HL-60 (cell line): ENCODE measurements at regions not wholly inside any gene's neighbourhood (a gene's known extent, or its start where the extent isn't known, plus 50 kb on each side); places are given as distances from the start of the nearest gene placed in this dataset.
"Not testable (repeated sequence)": the region's sequence is repeated elsewhere in the genome, so short reads cannot be mapped to it uniquely, and the experiment has no call there.

ENCODE experiments used
- DNase-seq, 2 experiments: peaks; one replicate each; pipeline ENCODE4 v3.0.0-alpha.2; 2010 to 2020; ENCODE audit warnings: low read depth in 1 of 2, low spot score in 1 of 2
- H3K27ac ChIP-seq: fragments of 250-450 bp; sonication (Bioruptor Pico); replicated peaks from 2 replicates; pipeline ENCODE4 v1.5.1; 2020; ENCODE audit warnings: mild to moderate bottlenecking, moderate library complexity
- H3K27me3 ChIP-seq: fragments of 250-450 bp; sonication (Bioruptor Pico); 2 replicates; pipeline ENCODE4 v1.5.1; 2021; ENCODE audit warnings: mild to moderate bottlenecking, moderate library complexity; ENCODE audit not compliant: insufficient read depth, poor library complexity, severe bottlenecking
- H3K4me3 ChIP-seq: replicated peaks from 2 replicates; pipeline ENCODE4 v1.5.1; 2011; ENCODE audit warnings: mild to moderate bottlenecking, control low read depth, low read length; ENCODE audit not compliant: insufficient read depth
- GABPA ChIP-seq: IDR thresholded peaks from 2 replicates; pipeline ENCODE4 v1.6.1; 2012; ENCODE audit warnings: low read depth
- POLR2AphosphoS5 ChIP-seq: IDR thresholded peaks from 2 replicates; pipeline ENCODE4 v1.6.1; 2012; ENCODE audit warnings: low read depth
- SPI1 ChIP-seq: IDR thresholded peaks from 2 replicates; pipeline ENCODE4 v1.6.1; 2012; ENCODE audit warnings: low read depth, mild to moderate bottlenecking, borderline replicate concordance
- TF ChIP-seq, protein P1 (sequence below): IDR thresholded peaks from 2 replicates; pipeline ENCODE4 v1.6.1; 2012; ENCODE audit warnings: low read depth; ENCODE audit not compliant: insufficient replicate concordance
- TF ChIP-seq, protein P2 (sequence below): IDR thresholded peaks from one replicate; pipeline ENCODE4 v1.5.1; 2011; ENCODE audit warnings: low read length, control low read depth, inconsistent platforms; ENCODE audit not compliant: insufficient read depth

DNA sequence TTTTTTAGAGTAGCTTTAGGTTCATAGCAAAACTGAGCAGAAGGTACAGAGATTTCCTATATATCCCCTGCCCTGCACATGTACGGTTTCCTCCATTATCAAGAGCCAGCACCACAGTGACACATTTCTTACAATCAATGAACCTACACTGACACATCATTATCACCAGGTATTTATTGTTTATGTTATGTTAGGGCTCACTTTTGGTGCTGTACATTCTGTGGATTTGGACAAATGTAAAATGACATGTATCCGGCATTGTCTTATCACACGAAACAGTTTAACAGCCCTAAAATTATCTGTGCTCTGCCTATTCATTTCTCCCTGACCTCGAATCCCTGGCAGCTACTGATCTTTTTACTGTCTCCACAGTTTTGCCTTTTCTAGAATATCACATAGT is 93.7 kb upstream of the DPH5 start:
- no peak overlapping the region for H3K27ac ChIP-seq
- DNase-seq, result no peak
- no peak for TF ChIP-seq SPI1
- TF ChIP-seq, protein P1, sequence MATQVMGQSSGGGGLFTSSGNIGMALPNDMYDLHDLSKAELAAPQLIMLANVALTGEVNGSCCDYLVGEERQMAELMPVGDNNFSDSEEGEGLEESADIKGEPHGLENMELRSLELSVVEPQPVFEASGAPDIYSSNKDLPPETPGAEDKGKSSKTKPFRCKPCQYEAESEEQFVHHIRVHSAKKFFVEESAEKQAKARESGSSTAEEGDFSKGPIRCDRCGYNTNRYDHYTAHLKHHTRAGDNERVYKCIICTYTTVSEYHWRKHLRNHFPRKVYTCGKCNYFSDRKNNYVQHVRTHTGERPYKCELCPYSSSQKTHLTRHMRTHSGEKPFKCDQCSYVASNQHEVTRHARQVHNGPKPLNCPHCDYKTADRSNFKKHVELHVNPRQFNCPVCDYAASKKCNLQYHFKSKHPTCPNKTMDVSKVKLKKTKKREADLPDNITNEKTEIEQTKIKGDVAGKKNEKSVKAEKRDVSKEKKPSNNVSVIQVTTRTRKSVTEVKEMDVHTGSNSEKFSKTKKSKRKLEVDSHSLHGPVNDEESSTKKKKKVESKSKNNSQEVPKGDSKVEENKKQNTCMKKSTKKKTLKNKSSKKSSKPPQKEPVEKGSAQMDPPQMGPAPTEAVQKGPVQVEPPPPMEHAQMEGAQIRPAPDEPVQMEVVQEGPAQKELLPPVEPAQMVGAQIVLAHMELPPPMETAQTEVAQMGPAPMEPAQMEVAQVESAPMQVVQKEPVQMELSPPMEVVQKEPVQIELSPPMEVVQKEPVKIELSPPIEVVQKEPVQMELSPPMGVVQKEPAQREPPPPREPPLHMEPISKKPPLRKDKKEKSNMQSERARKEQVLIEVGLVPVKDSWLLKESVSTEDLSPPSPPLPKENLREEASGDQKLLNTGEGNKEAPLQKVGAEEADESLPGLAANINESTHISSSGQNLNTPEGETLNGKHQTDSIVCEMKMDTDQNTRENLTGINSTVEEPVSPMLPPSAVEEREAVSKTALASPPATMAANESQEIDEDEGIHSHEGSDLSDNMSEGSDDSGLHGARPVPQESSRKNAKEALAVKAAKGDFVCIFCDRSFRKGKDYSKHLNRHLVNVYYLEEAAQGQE, result no peak
- TF ChIP-seq, protein P2, sequence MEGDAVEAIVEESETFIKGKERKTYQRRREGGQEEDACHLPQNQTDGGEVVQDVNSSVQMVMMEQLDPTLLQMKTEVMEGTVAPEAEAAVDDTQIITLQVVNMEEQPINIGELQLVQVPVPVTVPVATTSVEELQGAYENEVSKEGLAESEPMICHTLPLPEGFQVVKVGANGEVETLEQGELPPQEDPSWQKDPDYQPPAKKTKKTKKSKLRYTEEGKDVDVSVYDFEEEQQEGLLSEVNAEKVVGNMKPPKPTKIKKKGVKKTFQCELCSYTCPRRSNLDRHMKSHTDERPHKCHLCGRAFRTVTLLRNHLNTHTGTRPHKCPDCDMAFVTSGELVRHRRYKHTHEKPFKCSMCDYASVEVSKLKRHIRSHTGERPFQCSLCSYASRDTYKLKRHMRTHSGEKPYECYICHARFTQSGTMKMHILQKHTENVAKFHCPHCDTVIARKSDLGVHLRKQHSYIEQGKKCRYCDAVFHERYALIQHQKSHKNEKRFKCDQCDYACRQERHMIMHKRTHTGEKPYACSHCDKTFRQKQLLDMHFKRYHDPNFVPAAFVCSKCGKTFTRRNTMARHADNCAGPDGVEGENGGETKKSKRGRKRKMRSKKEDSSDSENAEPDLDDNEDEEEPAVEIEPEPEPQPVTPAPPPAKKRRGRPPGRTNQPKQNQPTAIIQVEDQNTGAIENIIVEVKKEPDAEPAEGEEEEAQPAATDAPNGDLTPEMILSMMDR, result no peak
- TF ChIP-seq GABPA, result no peak
- no peak for TF ChIP-seq POLR2AphosphoS5

GRCh38 chr1:101116006-101116405 is 90.4 kb upstream of the DPH5 start:
- no peak for DNase-seq
- TF ChIP-seq GABPA, result no peak
- no peak for TF ChIP-seq POLR2AphosphoS5
- no peak for TF ChIP-seq SPI1
- TF ChIP-seq, protein P2, result no peak
- TF ChIP-seq, protein P1, result no peak
- no peaks in the 10 kb centered on the region for H3K27me3 ChIP-seq
- H3K27ac ChIP-seq, result no peak overlapping the region
- no peak overlapping the region for H3K4me3 ChIP-seq

More for the DNA sequence above, 93.7 kb upstream of the DPH5 start:
- Histone ChIP-seq H3K27me3 (no peaks in the 10 kb centered on the region), H3K4me3 (no peak overlapping the region)

DNA sequence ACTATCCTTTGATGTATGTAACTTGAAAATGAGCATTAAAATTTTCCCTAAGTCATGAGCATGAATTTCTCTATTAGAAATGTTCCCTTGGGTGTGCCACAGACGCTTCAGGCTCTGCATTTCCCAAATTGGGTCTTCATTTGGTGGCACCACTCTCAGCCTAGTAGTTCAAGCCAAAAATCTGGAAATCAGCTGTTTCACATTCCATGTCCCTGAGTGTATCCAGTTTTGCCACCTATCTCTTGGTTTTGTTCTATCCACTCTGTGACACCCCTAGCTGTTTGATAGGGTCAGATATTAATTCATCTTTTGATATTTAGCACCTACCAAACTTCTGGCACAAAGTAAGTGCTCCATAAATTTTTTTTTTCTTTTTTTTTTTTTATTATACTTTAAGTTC is 89.5 kb upstream of the DPH5 start:
- H3K4me3 ChIP-seq, result no peak overlapping the region
- H3K27me3 ChIP-seq, result no peaks in the 10 kb centered on the region
- DNase-seq, result no peak
- TF ChIP-seq SPI1 (no peak), GABPA (no peak), POLR2AphosphoS5 (no peak)
- TF ChIP-seq, protein P1, result no peak
- TF ChIP-seq, protein P2, result no peak
- no peak overlapping the region for H3K27ac ChIP-seq

DNA sequence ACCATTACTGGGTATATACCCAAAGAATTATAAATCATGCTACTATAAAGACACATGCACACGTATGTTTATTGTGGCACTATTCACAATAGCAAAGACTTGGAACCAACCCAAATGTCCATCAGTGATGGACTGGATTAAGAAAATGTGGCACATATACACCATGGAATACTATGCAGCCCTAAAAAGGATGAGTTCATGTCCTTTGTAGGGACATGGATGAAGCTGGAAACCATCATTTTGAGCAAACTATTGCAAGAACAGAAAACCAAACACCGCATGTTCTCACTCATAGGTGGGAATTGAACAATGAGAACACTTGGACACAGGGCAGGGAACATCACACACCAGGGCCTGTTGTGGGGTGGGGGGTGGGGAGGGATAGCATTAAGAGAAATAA is 88.5 kb upstream of the DPH5 start:
- H3K27ac ChIP-seq, H3K4me3 ChIP-seq, H3K27me3 ChIP-seq, DNase-seq: not testable (repeated sequence)
